Colonic mucosa (tissue), 4 donors: ENCODE measurements at regions not wholly inside any gene's neighbourhood (a gene's known extent, or its start where the extent isn't known, plus 50 kb on each side); places are given as distances from the start of the nearest gene placed in this dataset.

Experiments
- DNase-seq: peaks from one replicate; pipeline ENCODE4 v3.0.0-alpha.2; 2020
- H3K27ac ChIP-seq: fragments of 200-600 bp; one replicate; pipeline ENCODE4 v1.8.0; 2021
- H3K27me3 ChIP-seq: fragments of 200-600 bp; one replicate; pipeline ENCODE4 v1.8.0; 2021
- H3K36me3 ChIP-seq: fragments of 200-600 bp; one replicate; pipeline ENCODE4 v1.8.0; 2021
- H3K4me1 ChIP-seq: fragments of 200-600 bp; one replicate; pipeline ENCODE4 v1.8.0; 2021; ENCODE audit warnings: mild to moderate bottlenecking
- H3K4me3 ChIP-seq: fragments of 200-600 bp; one replicate; pipeline ENCODE4 v1.8.0; 2021
- H3K9ac ChIP-seq, 2 donors: one replicate each; pipeline ENCODE4 v1.7.0; 2013; ENCODE audit warnings: control low read depth in 2 of 2, low read depth in 2 of 2, low read length in 2 of 2
- H3K9me3 ChIP-seq: fragments of 200-600 bp; one replicate; pipeline ENCODE4 v1.8.0; 2021
- CTCF ChIP-seq: fragments of 200-600 bp; IDR thresholded peaks from one replicate; pipeline ENCODE4 v1.8.0; 2022; ENCODE audit warnings: antibody characterized with exemption, mild to moderate bottlenecking
- intact Hi-C: fragments of 100-400 bp; cut with DNase I; formaldehyde crosslinking; loops from one replicate; pipeline ENCODE4 v1.14.1; 2022
- donor health status: healthy.
- donor health status: DM: no; HTN: no; CAD: no.
- donor health status: DM: no; HTN: no; CAD: no.

- no peak for TF ChIP-seq CTCF
- no peaks in the 10 kb centered on the region for H3K27me3 ChIP-seq
- no peaks in the 10 kb centered on the region for H3K4me1 ChIP-seq
- H3K36me3 ChIP-seq = no peaks in the 10 kb centered on the region
- no peak overlapping the region for H3K9ac ChIP-seq
- intact Hi-C loops = no loop called here
- no peak overlapping the region for H3K27ac ChIP-seq
- no peaks in the 10 kb centered on the region for H3K9me3 ChIP-seq
- DNase-seq = no peak
- no peak overlapping the region for H3K4me3 ChIP-seq
These were observed 1265.8 kb upstream of the CNTN5 start for GRCh38 chr11:97754976-97755375.

DNA sequence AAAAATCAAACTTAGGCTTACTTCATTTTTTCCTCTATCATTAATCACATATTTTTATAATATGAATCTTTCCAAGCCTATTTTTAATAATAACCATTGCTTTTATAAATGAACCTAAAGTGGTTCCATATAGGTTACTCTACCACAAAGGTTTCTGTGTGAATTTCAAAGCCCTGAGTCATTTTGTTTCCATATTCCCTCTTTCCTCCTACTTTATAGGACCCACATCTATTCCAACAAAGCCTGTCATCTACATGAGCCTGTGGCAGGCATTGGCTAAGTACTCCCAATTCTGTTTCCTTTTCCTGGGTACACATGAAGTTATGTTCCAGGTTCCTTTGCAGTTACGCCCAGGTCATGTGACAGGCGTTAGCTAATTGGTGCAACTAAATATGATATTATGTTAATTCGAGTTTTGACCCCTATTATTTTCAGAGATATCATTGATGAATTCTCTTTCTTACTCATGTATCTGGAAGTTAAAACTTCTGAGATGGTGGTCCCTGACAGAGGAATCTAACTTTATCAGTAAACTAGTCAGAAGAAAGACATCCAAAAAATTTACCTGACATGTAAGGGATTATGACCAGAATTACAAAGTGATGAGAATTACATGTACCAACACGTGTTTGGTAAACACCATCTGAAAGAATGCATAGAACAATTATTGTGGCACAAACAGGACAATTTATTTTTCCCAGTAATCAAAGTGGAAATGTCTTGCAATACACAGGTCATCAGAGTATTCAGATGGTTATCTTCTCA is 1264.0 kb upstream of the CNTN5 start:
- no peaks in the 10 kb centered on the region for H3K36me3 ChIP-seq
- no peak for DNase-seq
- H3K27me3 ChIP-seq = no peaks in the 10 kb centered on the region
- TF ChIP-seq CTCF = no peak
- no peak overlapping the region for H3K9ac ChIP-seq
- no peaks in the 10 kb centered on the region for H3K4me1 ChIP-seq
- intact Hi-C loops = no loop called here
- no peak overlapping the region for H3K4me3 ChIP-seq
- H3K27ac ChIP-seq = no peak overlapping the region
- H3K9me3 ChIP-seq = no peaks in the 10 kb centered on the region

DNA sequence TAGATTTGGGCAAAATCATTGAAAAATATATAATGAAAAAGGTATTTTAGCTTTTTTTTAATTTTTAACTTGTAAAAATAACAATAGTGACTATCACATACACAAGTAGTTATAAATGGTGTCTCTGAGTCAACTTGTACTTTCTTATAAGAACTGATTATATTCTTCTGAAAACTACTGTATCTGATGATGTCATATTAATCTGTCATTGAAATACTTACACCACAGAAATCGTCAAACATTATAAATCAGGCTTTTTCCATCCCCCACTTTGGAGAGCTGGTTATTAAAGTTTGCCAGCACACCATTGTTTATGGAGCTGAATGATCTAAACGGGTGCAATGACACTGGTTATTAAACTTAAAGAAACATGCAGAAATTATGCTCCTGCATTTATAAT is 1259.6 kb upstream of the CNTN5 start:
- Histone ChIP-seq H3K27me3 (no peaks in the 10 kb centered on the region), H3K4me1 (no peaks in the 10 kb centered on the region), H3K4me3 (no peak overlapping the region), H3K9me3 (no peaks in the 10 kb centered on the region), H3K36me3 (no peaks in the 10 kb centered on the region), H3K9ac (no peak overlapping the region), H3K27ac (no peak overlapping the region)
- TF ChIP-seq CTCF = no peak
- no peak for DNase-seq
- intact Hi-C loops = no loop called here

DNA sequence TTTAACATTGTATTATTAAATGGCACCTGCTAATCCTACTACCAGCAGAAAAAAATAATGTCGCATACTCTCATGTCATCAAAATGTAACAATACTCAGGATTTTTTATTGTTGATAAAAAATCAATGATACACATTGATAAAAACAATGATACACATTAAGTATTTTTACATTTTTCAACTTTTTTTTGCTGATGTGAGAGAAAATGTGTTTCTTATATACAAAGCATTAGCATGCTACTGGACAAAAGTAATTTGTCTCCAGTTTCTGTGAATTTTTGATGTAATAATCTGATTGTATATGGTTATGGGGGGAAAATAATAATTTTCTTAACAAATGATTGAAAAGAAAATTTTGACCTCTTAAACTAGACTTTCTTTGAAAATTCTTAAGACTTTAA is 1256.6 kb upstream of the CNTN5 start:
- H3K4me3 ChIP-seq = no peak overlapping the region
- no peaks in the 10 kb centered on the region for H3K36me3 ChIP-seq
- no peaks in the 10 kb centered on the region for H3K27me3 ChIP-seq
- DNase-seq = no peak
- no peak for TF ChIP-seq CTCF
- no peaks in the 10 kb centered on the region for H3K4me1 ChIP-seq
- no peak overlapping the region for H3K9ac ChIP-seq
- intact Hi-C loops = no loop called here
- H3K9me3 ChIP-seq = no peaks in the 10 kb centered on the region
- H3K27ac ChIP-seq = no peak overlapping the region

GRCh38 chr11:97764605-97765004 is 1256.1 kb upstream of the CNTN5 start:
- H3K4me3 ChIP-seq = no peak overlapping the region
- no peak overlapping the region for H3K9ac ChIP-seq
- H3K9me3 ChIP-seq = no peaks in the 10 kb centered on the region
- no peak for TF ChIP-seq CTCF
- no peaks in the 10 kb centered on the region for H3K27me3 ChIP-seq
- H3K27ac ChIP-seq = no peak overlapping the region
- no peaks in the 10 kb centered on the region for H3K36me3 ChIP-seq
- intact Hi-C loops = no loop called here
- no peak for DNase-seq
- H3K4me1 ChIP-seq = no peaks in the 10 kb centered on the region
